ENCODE measurements at regions not wholly inside any gene's neighbourhood (a gene's known extent, or its start where the extent isn't known, plus 50 kb on each side); places are given as distances from the start of the nearest gene placed in this dataset.

GRCh38 chr20:40738976-40739375 is 49.9 kb upstream of the MAFB start:
- ATAC-seq = no peak
- intact Hi-C loops (cut with DNase I) = loop anchor here (5.0 kb wide), 1 partner anchor 223 kb away; no protein-coding TSS in a partner anchor
- no peak for DNase-seq (ENCODE audit: missing footprints)

GRCh38 chr20:40739841-40740240 is 50.8 kb upstream of the MAFB start:
- intact Hi-C loops (cut with DNase I) = loop anchor here (5.0 to 10.0 kb wide), 2 partner anchors 205 to 222 kb away; no protein-coding TSS in a partner anchor
- ATAC-seq (no peak), DNase-seq (ENCODE audit: missing footprints) (no peak)

GRCh38 chr20:40741507-40742106 is 52.6 kb upstream of the MAFB start:
- no peak for ATAC-seq
- no peak for DNase-seq (ENCODE audit: missing footprints)
- intact Hi-C loops (cut with DNase I) = loop anchor here (10.0 kb wide), 1 partner anchor 203 kb away; no protein-coding TSS in a partner anchor

- intact Hi-C loops (cut with DNase I) = loop anchor here (10.0 kb wide), 1 partner anchor 202 kb away; no protein-coding TSS in a partner anchor
- no peak for DNase-seq (ENCODE audit: missing footprints)
- ATAC-seq = no peak
Measured at GRCh38 chr20:40743141-40743775, 54.2 kb upstream of the MAFB start.

- no peak for DNase-seq (ENCODE audit: missing footprints)
- intact Hi-C loops (cut with DNase I) = loop anchor here (10.0 kb wide), 1 partner anchor 201 kb away; no protein-coding TSS in a partner anchor
- no peak for ATAC-seq
Measured at GRCh38 chr20:40744072-40744817, 55.2 kb upstream of the MAFB start.

GRCh38 chr20:40744818-40745175 is 55.8 kb upstream of the MAFB start:
- intact Hi-C loops (cut with DNase I) = loop anchor here (10.0 kb wide), 1 partner anchor 200 kb away; no protein-coding TSS in a partner anchor
- DNase-seq (ENCODE audit: missing footprints) = no peak
- no peak for ATAC-seq

- intact Hi-C loops (cut with DNase I) = loop anchor here (10.0 kb wide), 1 partner anchor 199 kb away; no protein-coding TSS in a partner anchor
- ATAC-seq (no peak), DNase-seq (ENCODE audit: missing footprints) (no peak)
Measured at GRCh38 chr20:40746251-40746650, 57.2 kb upstream of the MAFB start.

- DNase-seq (ENCODE audit: missing footprints) (no peak), ATAC-seq (no peak)
- intact Hi-C loops (cut with DNase I) = loop anchor here (10.0 kb wide), 1 partner anchor 197 kb away; no protein-coding TSS in a partner anchor
Measured at GRCh38 chr20:40748182-40748581, 59.1 kb upstream of the MAFB start.

GRCh38 chr20:40749985-40750506 is 61.0 kb upstream of the MAFB start:
- intact Hi-C loops (cut with DNase I) = loop anchor here (10.0 kb wide), 2 partner anchors 195 to 945 kb away; no protein-coding TSS in a partner anchor
- ATAC-seq = no peak
- no peak for DNase-seq (ENCODE audit: missing footprints)

GRCh38 chr20:40750541-40751035 is 61.6 kb upstream of the MAFB start:
- no peak for ATAC-seq
- no peak for DNase-seq (ENCODE audit: missing footprints)
- intact Hi-C loops (cut with DNase I) = loop anchor here (10.0 kb wide), 1 partner anchor 944 kb away; no protein-coding TSS in a partner anchor

GRCh38 chr20:40753472-40753871 is 64.4 kb upstream of the MAFB start:
- DNase-seq (ENCODE audit: missing footprints) (no peak), ATAC-seq (no peak)
- intact Hi-C loops (cut with DNase I) = loop anchor here (10.0 kb wide), 1 partner anchor 941 kb away; no protein-coding TSS in a partner anchor

- peak; percentile 65 for ATAC-seq
- DNase-seq (ENCODE audit: missing footprints) = peak; percentile 70
- intact Hi-C loops (cut with DNase I) = loop anchor here (10.0 kb wide), 1 partner anchor 940 kb away; no protein-coding TSS in a partner anchor
Measured at GRCh38 chr20:40754339-40754943, 65.4 kb upstream of the MAFB start.

GRCh38 chr20:40757087-40757486 is 68.1 kb upstream of the MAFB start:
- ATAC-seq = no peak
- DNase-seq (ENCODE audit: missing footprints) = no peak
- intact Hi-C loops (cut with DNase I) = loop anchor here (10.0 kb wide), 1 partner anchor 938 kb away; no protein-coding TSS in a partner anchor

- ATAC-seq (no peak), DNase-seq (ENCODE audit: missing footprints) (no peak)
- intact Hi-C loops (cut with DNase I) = loop anchor here (10.0 kb wide), 1 partner anchor 936 kb away; no protein-coding TSS in a partner anchor
Measured at GRCh38 chr20:40758790-40759189, 69.8 kb upstream of the MAFB start.

GRCh38 chr20:40760399-40760798 is 71.4 kb upstream of the MAFB start:
- intact Hi-C loops (cut with DNase I) = no loop called here
- DNase-seq (ENCODE audit: missing footprints) (no peak), ATAC-seq (no peak)

- DNase-seq (ENCODE audit: missing footprints) (no peak), ATAC-seq (no peak)
- intact Hi-C loops (cut with DNase I) = no loop called here
Measured at GRCh38 chr20:40763646-40764295, 74.7 kb upstream of the MAFB start.

- ATAC-seq = no peak
Measured at GRCh38 chr20:40765814-40766480, 76.9 kb upstream of the MAFB start.

More at GRCh38 chr20:40765814-40766480, 76.9 kb upstream of the MAFB start:
- no peak for DNase-seq (ENCODE audit: missing footprints)
- intact Hi-C loops (cut with DNase I) = no loop called here

Measured in Right ventricle myocardium inferior (tissue), 1 donor.